UCSD-AML1 (cell line): ENCODE measurements at regions not wholly inside any gene's neighbourhood (a gene's known extent, or its start where the extent isn't known, plus 50 kb on each side); places are given as distances from the start of the nearest gene placed in this dataset.

Experiments used
- DNase-seq: peaks from one replicate; lab custom pipeline; 2025; ENCODE audit not compliant: unreplicated experiment; lab: John Stamatoyannopoulos, UW

- DNase-seq, result no peak
These were observed 720.6 kb downstream of the EFNB2 start for GRCh38 chr13:105814902-105815250.

- no peak for DNase-seq
These were observed 721.1 kb downstream of the EFNB2 start for GRCh38 chr13:105814219-105814901.

- DNase-seq, result no peak
These were observed 728.9 kb downstream of the EFNB2 start for GRCh38 chr13:105806628-105806920.

DNA sequence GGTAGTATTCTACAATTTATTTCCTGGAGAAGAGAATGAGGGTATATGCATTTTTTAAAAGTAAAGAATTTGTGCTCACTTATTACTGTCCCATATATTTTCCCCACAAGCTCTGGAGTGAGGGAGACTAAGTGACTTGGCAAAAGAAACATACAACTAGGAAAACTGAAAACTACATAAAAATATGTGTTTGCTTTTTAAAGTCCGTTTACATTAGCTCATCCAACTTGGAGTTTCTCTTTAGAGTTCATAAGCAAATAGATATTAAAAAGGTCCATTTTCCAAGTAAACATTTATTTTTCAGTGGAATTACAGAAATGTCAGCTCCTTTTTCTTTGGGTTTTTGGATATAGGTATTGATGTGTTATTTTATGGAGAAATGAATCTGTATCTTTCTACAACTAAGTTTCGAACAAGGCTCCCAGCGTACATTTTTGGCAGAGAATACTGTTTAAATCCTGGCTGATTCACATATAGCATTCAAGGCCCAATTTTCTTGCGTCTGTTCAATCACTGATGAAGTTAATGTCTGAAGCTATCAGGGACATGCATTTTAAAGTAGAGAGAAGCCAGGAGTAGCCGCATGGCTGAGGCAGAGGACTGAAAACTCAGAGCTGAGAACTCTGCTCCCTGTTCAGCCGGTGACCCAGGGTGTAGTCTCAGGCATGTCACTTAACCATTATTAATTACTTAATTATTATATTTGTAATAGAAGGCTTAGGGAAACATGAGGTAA, 729.4 kb downstream of the EFNB2 start:
- DNase-seq, result no peak

DNA sequence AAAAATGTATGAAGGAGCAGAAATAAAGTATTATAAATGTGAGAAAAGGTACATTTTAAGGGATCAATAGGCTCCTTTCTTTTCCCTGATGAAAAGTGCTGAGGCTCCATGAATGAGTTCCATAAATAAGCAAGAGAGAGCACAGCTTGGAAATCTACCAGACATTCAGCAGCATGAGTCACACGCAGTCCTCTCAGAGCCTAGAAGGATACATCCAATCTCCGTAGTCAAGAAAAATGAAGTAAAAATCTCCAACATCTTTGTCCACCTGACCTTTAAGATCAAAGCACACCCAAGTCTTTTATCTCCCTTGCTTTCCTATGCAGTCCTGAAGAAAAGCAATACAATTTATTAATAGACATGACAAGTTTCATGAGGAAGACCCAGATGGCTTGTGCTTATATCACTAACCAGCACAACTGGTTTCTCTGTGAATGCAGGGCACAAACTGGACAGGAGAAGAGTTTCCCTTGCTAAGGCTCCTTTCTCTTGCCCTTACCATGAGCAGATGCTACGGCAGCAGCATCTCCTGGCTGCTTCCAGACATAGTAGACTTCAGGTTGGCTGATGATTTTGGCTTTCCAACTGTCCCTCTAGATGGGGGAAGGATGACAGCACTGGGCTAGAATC, 730.8 kb downstream of the EFNB2 start:
- no peak for DNase-seq

GRCh38 chr13:105799155-105799554, 736.3 kb downstream of the EFNB2 start:
- DNase-seq, result no peak

DNA sequence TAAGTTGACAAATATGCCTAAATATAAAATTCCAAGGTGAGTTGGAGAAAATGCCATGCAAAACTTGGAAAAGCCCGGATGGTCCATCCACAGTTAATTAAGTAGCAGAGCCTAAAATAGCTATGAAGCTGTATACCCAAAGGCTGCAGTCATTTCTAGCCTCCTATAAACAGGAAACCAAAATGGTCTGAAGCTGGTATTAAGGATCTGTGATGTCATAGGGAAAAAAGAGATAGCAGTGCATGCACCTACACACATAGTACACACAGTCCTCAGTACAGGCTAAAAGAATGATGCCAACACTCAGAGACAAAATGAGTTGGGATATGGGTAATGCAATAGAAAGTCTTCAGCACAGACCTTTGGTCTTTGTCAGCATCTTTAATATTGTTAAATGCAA, 736.9 kb downstream of the EFNB2 start:
- DNase-seq, result no peak

DNA sequence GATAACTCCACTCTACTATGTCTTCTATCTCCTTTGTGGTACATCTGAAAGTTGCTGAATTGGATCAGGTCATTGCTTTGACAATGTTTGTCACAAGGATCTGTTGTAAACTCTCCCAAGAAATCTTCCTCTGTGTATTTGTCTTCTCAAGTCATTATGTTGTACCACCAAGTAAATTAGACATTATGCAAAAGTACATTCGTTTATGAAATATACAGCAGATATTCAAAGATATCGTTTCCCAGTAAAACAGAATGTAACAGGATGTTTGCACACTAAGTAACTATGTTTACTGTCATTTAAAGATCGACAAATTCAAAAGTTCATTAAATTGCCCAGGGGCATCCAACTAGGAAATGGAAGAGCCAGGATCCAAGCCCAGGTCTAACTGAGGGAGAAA, 739.4 kb downstream of the EFNB2 start:
- DNase-seq, result no peak

GRCh38 chr13:105790923-105791322, 744.5 kb downstream of the EFNB2 start:
- DNase-seq, result no peak

GRCh38 chr13:105788530-105788929, 746.9 kb downstream of the EFNB2 start:
- no peak for DNase-seq

DNA sequence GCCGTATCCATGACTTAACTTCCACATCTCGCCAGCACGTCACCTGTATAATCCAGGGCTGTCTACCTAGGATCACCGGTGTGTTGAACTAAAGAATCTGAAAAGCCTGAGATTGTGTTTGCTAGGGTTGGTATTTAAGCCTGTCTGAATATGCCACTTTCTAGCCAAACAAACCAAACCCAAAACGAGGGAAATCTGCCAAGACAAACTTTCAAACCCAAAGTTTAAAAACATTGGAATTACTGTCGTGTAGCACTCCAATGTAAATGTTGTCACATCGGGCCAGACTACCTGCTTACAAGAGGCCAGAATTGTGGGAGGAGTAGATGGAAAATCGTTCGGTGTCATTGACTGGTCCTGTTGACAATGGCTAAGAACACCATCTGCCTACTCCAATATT, 747.8 kb downstream of the EFNB2 start:
- no peak for DNase-seq

- DNase-seq, result no peak
These were observed 750.0 kb downstream of the EFNB2 start for GRCh38 chr13:105785436-105785835.

DNA sequence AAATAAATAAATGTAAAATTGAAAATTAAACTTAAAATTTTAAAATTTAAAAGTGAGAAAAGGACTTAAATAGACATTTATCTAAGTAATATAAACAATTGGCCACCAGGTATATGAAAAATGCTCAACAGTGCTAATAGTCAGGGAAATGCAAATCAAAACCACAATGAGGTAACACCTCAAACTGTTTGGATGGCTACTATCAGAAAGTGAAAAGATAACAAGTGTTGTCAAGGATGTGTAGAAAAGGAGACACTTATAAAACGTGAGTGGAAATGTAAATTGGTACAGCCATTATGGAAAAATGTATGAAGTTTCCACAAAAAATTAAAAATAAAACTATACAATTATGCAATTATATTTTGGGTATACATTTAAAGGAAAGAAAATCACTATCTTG, 752.2 kb downstream of the EFNB2 start:
- DNase-seq, result no peak

GRCh38 chr13:105778196-105778595, 757.3 kb downstream of the EFNB2 start:
- DNase-seq, result no peak

DNA sequence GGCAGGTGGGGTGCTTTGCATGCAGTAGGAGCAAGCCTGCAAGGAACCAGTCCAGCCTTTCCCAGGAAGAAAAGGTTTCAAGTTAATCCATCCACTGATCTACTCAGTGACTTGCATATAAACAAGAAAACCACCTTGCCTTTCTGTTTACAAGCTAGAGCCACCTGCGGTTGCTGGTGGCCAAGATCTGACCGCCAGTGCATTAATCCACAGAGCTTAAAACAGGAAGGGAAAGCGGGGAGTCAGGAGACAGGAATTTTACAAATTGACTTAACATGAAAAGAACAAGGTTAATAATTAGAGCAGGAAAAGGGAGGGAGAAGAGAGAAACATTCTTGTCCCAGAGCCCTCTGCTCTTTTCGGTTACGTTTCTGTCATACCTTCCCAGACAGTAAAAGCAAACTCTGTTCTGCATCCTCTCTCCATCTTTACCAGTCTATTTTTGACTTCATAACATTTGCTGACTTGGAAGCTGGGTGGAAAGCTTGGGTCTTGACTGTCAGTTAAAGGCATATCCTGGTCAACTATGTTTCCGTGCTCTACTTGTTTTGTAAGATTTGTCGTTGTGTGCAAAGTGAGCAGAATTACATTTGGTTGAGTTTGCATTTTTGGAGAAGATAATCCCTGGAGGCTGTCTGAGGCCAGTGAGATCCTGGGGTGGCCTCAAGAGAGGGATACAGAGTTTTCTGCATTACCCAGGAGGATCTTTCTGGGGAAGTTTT, 760.6 kb downstream of the EFNB2 start:
- DNase-seq, result no peak

GRCh38 chr13:105773863-105774538, 761.5 kb downstream of the EFNB2 start:
- DNase-seq, result no peak

- no peak for DNase-seq
These were observed 762.2 kb downstream of the EFNB2 start for GRCh38 chr13:105773241-105773640.

GRCh38 chr13:105764486-105764885, 771.0 kb downstream of the EFNB2 start:
- no peak for DNase-seq

- DNase-seq, result no peak
These were observed 771.6 kb downstream of the EFNB2 start for GRCh38 chr13:105763851-105764250.

GRCh38 chr13:105762096-105762495, 773.4 kb downstream of the EFNB2 start:
- no peak for DNase-seq
